HG03457 (cell line): ENCODE measurements at regions not wholly inside any gene's neighbourhood (a gene's known extent, or its start where the extent isn't known, plus 50 kb on each side); places are given as distances from the start of the nearest gene placed in this dataset.

Experiments
- ATAC-seq: cut with Tn5 transposase; IDR thresholded peaks from one replicate; pipeline ENCODE4 v1.9.1; 2021; ENCODE audit warnings: moderate number of reproducible peaks; ENCODE audit not compliant: unreplicated experiment

GRCh38 chr2:118350621-118351020 is 262.4 kb downstream of the INSIG2 start:
- ATAC-seq = no peak

DNA sequence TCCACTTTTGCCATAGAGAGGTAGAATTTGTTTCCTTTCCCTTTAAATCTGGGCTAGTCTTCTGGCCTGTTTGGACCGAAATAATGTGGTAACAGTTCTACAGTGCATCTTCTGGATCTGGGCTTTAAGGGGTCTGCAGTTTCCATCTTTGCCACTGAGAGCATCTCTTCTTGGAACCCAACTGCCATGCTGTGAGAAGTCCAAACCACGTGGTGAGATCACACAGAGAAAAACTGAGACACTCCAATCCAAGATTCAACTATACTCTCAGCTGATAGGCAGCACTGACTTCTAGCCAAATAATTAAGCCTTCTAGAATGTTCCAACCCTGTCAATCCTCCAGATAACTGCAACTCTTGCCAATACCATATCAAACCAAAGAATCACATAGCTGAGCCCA is 261.1 kb downstream of the INSIG2 start:
- ATAC-seq = no peak

- ATAC-seq = no peak
Observed at GRCh38 chr2:118348380-118349034, 260.2 kb downstream of the INSIG2 start.

DNA sequence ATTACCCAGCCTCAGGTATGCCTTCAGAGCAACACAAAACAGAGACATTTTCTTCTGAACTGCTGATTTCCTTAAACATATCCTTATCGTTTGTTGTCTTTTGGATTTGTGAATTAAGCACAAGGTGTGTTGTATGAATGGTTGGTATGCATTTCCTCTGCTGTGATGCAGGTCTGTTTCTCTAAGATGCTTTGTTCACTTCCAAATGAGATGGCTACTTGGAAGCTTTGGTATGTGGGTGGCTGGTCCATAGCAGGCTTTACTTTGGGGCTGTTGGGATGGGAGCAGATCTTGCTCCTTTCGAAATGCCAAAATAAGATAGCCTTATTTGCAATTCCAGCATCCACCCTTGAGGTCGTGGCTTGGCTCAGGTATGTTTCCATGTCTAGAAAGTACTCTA is 257.2 kb downstream of the INSIG2 start:
- ATAC-seq = no peak

GRCh38 chr2:118340103-118340502 is 251.8 kb downstream of the INSIG2 start:
- no peak for ATAC-seq

- no peak for ATAC-seq
Observed at GRCh38 chr2:118339386-118339785, 251.1 kb downstream of the INSIG2 start.

DNA sequence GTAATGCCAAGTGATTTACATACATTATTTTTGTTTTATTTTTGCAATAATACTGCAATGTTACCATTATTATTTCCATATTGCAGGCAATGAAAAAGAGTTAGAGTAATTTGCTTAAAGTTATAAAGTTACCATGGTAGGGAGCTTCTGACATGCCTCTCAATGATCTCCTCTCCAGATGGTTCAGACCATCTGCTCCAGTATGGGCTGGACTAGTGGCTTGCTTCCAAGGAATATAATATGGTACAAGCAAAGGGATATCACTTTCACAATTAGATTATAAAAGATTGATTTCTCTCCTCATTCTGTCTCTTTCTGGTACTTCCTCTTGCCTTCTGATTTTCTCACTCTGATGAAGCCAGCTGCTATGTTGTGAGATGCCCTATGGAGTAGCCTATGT is 245.4 kb downstream of the INSIG2 start:
- ATAC-seq = no peak

DNA sequence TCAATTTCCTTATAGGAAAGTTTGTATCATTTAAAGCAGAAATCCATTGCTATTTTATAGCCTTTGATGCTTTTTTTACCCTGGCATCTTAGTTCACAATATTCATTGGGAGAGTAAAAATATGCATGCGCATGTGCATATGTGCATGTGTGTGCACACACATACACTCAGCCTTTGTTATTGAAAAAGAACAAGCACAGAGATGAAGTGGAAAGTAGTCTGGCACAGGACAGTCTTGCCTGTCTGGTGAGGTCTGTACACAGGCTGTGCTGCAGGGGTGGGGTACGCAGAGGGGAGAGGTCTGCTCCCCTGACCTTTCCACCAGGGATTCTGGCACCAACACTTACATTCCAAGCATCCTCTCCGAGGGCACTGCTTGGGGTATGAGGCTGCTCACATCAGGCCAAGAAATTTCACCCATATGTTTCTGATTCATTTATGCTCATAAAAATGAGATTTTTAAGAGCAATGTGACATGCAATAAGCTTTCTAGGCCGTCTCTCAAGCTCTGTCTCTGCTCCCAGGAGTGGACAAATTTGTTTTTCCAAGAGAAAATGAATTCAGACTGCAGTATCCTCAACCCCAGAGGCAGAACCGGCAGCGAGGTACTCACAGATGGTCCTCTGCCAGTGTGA is 237.2 kb downstream of the INSIG2 start:
- no peak for ATAC-seq

DNA sequence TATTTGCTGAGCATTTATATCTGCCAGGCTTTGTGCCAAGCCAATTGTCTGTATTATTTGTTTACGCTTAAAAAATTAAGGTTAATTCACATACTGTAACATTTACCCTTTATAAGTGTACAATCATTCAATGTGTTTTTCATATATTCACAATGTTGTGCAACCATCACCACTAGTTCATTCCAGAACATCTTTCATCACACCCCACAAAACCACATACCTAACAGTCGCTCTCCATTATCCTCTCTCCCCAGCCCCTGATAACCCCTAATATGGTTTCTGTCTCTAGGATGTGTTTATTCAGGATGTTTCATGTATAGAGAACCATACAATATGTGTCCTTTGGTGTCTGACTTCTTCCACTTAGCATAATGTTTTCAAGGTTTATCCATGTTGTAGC is 234.1 kb downstream of the INSIG2 start:
- ATAC-seq = no peak

DNA sequence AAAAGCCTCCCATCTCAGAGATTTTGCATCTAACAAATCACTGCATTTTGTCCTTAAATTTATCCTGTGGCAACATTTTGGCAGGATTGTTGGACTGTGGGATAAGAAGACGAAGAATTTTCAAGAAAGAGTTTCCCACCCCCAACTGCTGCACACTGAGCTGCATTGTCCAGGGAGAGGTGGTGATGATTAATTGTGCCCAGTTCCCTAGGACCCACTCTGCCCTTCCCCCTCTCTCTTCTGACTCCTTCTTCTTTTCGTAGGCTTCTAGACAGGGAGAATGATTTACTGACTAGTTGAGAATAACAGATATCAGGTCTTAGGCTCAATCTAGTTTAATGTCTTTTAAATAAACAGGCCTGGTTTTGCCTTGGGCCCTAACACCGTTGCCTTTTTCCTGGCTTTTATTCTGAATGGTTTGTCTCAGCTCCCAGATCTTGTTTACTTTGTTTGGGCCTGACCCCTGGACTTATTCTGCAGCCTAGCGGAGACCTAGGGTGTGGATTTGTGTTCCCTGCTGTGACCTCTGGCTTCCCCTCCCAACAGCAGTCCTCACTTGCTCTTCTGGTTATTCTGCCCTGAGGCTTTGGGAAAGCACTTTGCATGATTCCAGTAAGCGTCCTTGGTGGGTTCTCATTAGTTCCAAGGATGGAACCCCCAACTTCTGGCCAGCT is 233.3 kb downstream of the INSIG2 start:
- no peak for ATAC-seq

GRCh38 chr2:118320658-118321057 is 232.4 kb downstream of the INSIG2 start:
- no peak for ATAC-seq

GRCh38 chr2:118320196-118320595 is 231.9 kb downstream of the INSIG2 start:
- ATAC-seq = no peak

- ATAC-seq = no peak
Observed at GRCh38 chr2:118319271-118319684, 231.0 kb downstream of the INSIG2 start.

DNA sequence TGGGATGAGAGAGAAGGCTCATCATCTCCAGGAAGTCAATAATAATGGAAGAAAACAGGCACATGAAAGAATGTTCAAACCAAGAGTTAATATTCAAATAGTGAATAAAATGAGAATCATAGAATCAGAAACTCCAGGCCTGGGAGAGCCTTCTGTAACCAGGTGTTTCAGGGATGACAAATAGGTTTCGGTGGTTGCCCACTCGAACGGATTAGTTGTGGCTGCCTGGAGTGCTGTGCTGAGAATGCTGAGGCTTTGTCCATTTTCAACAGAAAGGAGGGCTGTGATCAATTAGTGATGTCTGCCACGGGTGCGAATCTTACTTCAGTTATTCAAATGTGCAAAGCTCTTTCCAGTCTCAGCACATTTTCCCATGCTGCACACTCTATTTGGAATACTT is 227.3 kb downstream of the INSIG2 start:
- ATAC-seq = no peak

DNA sequence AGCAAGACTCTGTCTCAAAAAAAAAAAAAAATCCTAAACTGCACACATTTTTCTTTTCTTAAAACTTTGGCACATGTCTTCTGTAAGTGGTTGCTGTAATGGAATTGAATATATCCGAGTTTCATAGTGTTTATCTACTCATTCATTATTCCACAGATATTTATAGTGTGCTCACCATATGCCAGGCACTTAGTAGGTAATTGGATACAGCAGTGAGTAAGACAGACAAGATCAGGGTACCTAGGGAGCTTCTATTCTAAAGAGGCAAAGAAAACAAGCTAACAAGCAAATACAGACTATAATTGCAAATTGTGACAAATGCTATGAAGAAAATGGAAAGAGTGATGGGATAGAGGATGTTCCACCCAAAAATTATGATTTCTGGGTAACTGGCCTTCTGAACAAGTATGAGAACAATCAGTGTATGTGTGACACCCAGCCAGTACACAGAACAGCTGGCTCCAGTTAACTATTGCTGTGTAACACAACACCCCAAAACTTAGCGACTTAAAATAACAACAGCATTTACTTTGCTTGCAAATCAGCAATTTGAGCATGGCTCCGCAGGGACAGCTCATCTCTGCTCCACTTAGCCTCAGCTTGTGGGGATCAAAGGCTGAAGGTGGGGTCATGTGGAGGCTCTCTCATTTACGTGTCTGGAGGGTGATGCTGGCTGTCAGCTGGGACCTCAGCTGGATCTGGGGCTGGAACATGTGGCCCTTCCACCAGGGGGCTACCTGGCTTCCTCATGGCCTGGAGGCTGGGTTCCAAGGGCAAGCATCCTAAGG is 224.9 kb downstream of the INSIG2 start:
- no peak for ATAC-seq

DNA sequence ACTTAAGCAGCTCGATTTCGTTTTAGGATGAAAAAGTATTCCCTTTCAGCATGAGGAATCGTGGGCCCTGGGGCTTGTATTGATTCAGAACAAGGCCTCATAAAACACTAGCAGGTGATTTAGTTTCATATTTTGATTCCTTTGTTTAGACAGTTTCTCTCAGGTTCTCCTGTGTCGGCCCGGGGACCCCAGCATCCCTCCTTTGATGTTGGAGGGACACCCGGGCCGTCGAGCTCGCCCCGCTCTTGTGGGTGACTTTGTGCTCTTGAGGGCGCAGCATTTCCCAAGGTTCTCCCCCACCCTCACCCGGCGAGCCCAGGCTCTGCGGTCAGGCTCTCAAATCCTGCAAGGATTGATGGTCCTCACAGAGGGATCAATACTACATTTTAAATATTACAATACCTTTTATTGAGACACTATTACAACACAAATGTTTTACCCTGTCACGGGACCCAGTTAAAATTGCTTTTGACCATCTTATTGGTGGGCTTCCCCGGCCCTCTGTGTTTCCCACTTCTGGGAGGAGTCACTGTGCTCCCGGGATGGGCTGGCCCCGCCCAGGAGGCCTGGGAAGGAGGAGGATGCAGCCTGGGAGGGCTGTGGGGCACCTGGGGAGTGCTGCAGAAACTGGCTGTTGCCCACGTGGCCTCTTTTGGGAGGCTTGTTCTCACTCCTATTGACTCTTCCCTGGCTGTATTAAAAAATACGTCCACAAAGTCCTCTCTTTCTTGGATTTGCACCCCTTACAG is 222.6 kb downstream of the INSIG2 start:
- ATAC-seq = no peak

- peak; percentile 66 for ATAC-seq
Observed at GRCh38 chr2:118309946-118310680, 221.8 kb downstream of the INSIG2 start.

DNA sequence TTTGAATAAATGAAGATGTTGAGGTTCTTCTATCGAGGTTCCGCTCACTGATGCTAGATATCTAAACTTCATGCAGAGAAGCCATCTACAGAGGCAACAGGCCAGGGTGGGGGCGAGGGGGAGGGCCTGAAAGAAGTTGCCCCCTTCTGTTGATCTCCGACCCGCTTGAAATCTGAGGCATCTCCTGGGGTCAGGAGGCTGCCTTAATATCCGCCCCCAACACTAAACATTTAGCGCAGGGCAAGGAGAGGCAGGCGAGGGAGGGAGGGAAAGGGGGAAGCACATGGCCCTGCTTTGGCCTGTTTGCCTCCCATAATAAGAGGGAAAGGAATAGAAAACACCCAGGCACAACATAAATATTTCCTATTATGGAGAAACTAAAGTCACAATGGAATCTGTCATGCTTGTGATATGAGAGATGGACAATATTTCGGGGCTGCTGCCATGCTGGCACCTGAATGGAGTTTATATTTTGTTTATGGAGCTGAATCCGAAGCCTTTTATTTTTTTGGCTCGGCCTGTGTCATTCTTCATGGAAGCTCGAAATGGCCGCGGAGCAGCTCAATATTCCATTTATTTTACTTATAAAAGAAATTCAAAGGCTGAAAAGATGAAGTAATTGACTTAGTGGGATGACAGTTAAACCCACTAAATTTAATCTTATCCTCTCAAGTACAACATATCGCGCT is 221.1 kb downstream of the INSIG2 start:
- no peak for ATAC-seq

DNA sequence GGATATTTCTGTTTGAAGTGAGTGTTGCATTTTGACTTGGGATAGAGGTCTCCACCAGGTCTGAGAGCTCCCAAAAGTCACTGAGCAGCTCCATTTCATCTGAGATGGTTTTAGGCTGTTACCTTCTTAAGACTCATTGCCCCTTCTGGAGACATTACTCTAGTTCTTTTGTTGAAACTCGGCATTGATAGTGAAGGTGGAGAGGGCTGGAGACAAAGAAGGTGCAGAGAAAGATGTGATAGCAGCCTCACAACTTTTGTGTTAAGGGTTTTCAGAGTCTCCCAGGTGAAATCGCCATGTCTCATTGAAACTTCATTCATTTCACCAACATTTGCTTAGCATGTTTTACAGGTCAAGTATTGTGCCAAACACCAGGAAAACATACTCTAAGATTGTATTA is 219.6 kb downstream of the INSIG2 start:
- ATAC-seq = no peak

- ATAC-seq = no peak
Observed at GRCh38 chr2:118301248-118301647, 213.0 kb downstream of the INSIG2 start.
